ENCODE measurements at regions not wholly inside any gene's neighbourhood (a gene's known extent, or its start where the extent isn't known, plus 50 kb on each side); places are given as distances from the start of the nearest gene placed in this dataset.
"Not testable (repeated sequence)": the region's sequence is repeated elsewhere in the genome, so short reads cannot be mapped to it uniquely, and the experiment has no call there.

GRCh38 chr5:2352101-2352861 is 399.2 kb downstream of the IRX2 start:
- no peak for FAIRE-seq
- DNase-seq (ENCODE audit: low spot score), result no peak

GRCh38 chr5:2349768-2350167 is 401.7 kb downstream of the IRX2 start:
- not testable (repeated sequence) for FAIRE-seq; DNase-seq (ENCODE audit: low spot score)

DNA sequence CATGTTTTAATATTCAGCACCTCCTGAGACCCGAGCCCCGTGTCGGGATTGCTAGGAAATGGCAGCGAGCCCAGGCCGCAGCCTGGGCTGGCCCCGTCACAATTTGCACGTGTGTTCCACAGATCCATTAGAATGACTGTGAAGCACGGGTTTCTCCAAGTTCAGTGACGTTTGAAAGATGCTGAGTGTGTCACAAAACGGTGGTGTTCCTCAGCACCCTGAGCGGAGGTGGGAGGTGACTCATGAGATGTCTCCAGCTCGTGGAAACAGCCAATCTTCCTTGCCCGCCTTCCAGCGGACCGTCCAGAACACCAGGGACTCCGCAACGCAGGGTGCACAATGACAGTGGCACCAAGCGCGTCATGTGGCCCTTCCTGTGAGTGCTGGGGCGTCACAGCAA is 412.8 kb downstream of the IRX2 start:
- FAIRE-seq, result peak; percentile 70
- no peak for DNase-seq (ENCODE audit: low spot score)

GRCh38 chr5:2335733-2336515 is 415.6 kb downstream of the IRX2 start:
- FAIRE-seq, result no peak

DNA sequence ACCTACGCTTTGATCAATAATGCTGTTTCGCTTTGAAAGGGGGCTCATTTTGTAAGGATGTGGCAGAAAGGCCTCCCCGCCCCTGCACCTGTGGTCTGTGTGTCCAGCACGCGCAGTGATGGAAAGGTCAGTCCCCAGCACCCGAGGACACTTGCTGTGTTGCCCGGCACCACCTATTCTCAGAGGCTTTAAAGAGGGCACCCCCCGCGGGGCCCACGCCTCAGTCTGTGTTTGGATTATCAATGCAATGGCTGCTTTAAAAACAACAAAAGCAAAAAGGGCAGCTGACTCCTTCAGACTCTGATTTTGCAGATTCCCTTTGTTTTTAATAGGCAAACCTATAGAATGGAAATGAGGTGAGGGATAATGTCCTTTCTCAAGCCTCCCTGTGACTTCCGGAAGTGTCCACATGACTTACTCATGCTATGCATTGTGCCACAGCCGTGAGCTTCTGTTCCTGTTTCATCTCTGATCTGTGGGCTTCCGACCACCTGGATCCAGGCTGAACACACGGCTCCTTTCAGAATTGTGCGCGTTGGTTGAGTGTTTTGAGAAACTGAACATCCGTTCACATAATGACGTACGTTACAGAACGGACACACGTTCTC is 416.2 kb downstream of the IRX2 start:
- DNase-seq (ENCODE audit: low spot score), result no peak
- no peak for FAIRE-seq

More at GRCh38 chr5:2335733-2336515, 415.6 kb downstream of the IRX2 start:
- no peak for DNase-seq (ENCODE audit: low spot score)

DNA sequence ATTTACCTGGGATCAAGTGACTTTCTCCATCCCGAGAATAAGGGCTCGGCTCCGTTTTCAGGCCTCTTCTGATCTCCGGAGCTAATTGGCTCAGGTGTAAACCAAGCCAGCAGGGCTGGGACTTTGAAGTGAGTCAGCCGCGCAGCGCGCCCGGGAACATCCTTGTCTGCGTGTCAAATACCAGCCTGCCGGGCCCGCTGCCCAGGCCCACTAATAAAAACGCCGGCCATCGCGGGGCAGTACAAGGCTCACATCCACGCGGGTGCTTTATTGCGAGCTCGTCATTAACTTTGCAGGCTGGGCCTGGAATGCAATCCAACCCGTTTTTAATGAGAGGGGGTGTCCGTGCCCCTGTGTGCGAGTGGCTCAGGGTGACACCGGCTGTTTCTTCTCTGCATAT is 416.8 kb downstream of the IRX2 start:
- peak; percentile 23 for FAIRE-seq
- peak; percentile 60 for DNase-seq (ENCODE audit: low spot score)

GRCh38 chr5:2333291-2333690 is 418.2 kb downstream of the IRX2 start:
- DNase-seq (ENCODE audit: low spot score), result no peak
- FAIRE-seq, result no peak

GRCh38 chr5:2332521-2332920 is 419.0 kb downstream of the IRX2 start:
- FAIRE-seq (peak; percentile 99), DNase-seq (ENCODE audit: low spot score) (no peak)

DNA sequence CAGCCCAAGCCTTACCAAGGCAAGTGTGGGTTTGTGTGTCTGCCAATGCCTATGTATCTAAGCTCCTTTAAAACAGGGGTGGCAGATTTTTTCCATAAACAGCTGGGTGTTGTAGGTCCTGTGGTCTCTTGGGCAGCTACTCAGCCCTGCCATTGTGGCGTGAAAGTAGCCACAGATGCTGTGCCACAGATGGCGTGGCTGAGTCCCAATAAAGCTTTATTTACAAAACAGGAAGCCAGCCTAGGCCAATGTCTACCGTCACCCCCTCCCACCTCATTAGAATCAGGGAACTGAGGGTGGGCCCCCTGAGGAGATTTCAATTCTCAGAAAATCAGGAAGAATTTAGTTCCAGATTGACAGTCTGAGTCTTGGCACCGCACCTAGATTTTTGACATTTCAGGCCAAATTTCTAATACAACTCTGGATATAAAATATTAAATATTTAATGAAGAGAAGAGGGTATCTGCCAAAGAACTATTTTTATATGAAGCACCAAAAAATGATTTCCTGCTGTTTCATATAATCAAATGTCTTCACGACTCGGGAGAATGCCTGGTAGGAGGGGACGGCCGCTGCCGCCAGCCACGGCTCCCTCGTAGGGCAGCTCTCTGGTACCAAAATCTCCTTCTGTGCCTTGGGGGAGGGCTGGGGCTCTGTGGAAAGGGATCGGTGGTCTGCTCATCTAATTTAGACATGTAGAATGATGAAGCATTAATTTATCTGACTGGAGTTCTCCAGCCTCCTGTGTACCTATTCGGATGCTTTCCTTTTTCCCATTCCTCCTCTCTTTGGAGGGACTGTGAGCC is 420.9 kb downstream of the IRX2 start:
- FAIRE-seq (no peak), DNase-seq (ENCODE audit: low spot score) (no peak)

GRCh38 chr5:2329741-2330140 is 421.7 kb downstream of the IRX2 start:
- FAIRE-seq, result no peak
- no peak for DNase-seq (ENCODE audit: low spot score)

GRCh38 chr5:2326601-2327000 is 424.9 kb downstream of the IRX2 start:
- DNase-seq (ENCODE audit: low spot score) (no peak), FAIRE-seq (no peak)

- FAIRE-seq, result peak; percentile 99
Measured at GRCh38 chr5:2324788-2325187, 426.7 kb downstream of the IRX2 start.

GRCh38 chr5:2320611-2321010 is 430.9 kb downstream of the IRX2 start:
- peak; percentile 85 for DNase-seq (ENCODE audit: low spot score)
- no peak for FAIRE-seq

More at GRCh38 chr5:2324788-2325187, 426.7 kb downstream of the IRX2 start:
- no peak for DNase-seq (ENCODE audit: low spot score)

GRCh38 chr5:2317540-2317939 is 433.9 kb downstream of the IRX2 start:
- no peak for FAIRE-seq
- DNase-seq (ENCODE audit: low spot score), result no peak

DNA sequence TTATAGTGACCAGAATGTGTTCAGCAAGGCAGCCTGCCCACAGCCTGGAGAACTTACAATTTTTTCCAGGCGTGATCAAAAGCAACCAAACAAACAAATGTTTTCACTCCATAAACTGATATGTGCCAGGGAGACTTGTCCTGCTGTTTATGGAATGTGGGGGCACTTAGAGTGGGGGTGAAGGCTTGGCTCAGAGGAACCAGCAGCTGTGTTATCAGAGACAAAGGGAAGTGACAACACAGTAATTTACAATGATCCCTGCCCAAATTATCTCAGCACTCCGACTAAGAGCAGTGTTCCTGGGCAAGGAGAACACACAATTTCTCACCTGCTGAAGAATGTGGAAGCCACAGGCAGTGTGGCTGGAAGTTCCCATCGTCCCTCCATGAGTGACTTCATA is 429.1 kb upstream of the IRX4 start:
- no peak for FAIRE-seq

DNA sequence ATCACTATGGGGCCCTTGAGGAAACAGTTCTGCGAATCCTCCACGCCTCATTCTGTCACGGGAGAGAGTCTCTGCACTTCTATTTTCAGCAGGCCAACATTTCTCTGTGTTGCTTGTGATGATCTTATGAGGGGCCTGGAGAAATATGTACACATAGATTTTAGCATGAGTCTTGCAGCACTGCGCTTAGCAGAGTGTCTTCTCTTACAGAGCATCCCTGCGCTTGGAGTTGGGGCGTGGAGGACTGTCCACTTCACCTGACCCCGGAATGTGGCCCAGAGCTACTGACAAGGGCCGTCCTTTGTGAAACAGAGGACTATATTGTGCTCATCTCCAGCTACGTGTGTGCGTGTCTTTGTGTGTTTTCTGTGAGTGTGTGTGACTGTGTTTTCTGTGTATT is 428.2 kb upstream of the IRX4 start:
- no peak for FAIRE-seq

More for the DNA sequence above, 429.1 kb upstream of the IRX4 start:
- no peak for DNase-seq (ENCODE audit: low spot score)

GRCh38 chr5:2307631-2308030 is 424.9 kb upstream of the IRX4 start:
- DNase-seq (ENCODE audit: low spot score), result no peak
- no peak for FAIRE-seq

More for the DNA sequence above, 428.2 kb upstream of the IRX4 start:
- DNase-seq (ENCODE audit: low spot score), result no peak

- no peak for DNase-seq (ENCODE audit: low spot score)
- FAIRE-seq, result no peak
Measured at GRCh38 chr5:2306711-2307110, 424.0 kb upstream of the IRX4 start.

GRCh38 chr5:2303431-2304100 is 420.8 kb upstream of the IRX4 start:
- FAIRE-seq, result no peak
- no peak for DNase-seq (ENCODE audit: low spot score)

DNA sequence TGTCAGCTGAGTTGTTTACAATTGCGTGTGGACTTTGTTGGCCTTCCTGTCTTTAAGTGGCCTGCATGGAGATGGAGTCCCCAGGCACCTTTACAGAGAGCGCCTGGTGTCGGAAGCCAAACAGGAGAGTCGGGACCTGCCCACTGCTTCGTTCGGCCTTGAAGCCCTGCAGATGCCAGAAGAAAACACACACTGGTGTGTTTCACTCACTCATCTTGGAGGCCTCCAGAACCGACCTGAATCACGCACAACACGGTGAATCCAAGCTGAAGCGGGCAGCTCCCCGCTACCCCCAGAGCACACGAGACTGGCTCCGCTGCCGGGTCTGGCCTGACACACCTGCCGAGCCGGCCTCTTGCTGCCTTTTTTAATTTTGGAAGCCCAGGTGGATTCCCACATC is 419.4 kb upstream of the IRX4 start:
- FAIRE-seq (no peak), DNase-seq (ENCODE audit: low spot score) (no peak)
